T follicular helper cell (primary cell): ENCODE measurements at regions not wholly inside any gene's neighbourhood (a gene's known extent, or its start where the extent isn't known, plus 50 kb on each side); places are given as distances from the start of the nearest gene placed in this dataset.
"Not testable (repeated sequence)": the region's sequence is repeated elsewhere in the genome, so short reads cannot be mapped to it uniquely, and the experiment has no call there.

Source experiments
- DNase-seq: peaks from one replicate; pipeline ENCODE4 v3.0.0-alpha.2; 2020; ENCODE audit warnings: low read depth

GRCh38 chr2:192775459-192776262, 580.9 kb upstream of the TMEFF2 start:
- no peak for DNase-seq

GRCh38 chr2:192775011-192775410, 580.3 kb upstream of the TMEFF2 start:
- no peak for DNase-seq

GRCh38 chr2:192773044-192773443, 578.3 kb upstream of the TMEFF2 start:
- DNase-seq = no peak

- no peak for DNase-seq
Measured at GRCh38 chr2:192749611-192750200, 555.0 kb upstream of the TMEFF2 start.

GRCh38 chr2:192741889-192742288, 547.2 kb upstream of the TMEFF2 start:
- no peak for DNase-seq

- DNase-seq = no peak
Measured at GRCh38 chr2:192735447-192735846, 540.7 kb upstream of the TMEFF2 start.

- no peak for DNase-seq
Measured at GRCh38 chr2:192729369-192729768, 534.6 kb upstream of the TMEFF2 start.

GRCh38 chr2:192725991-192726390, 531.3 kb upstream of the TMEFF2 start:
- DNase-seq = no peak

GRCh38 chr2:192719629-192720028, 524.9 kb upstream of the TMEFF2 start:
- no peak for DNase-seq

GRCh38 chr2:192718340-192718739, 523.6 kb upstream of the TMEFF2 start:
- DNase-seq = no peak

- DNase-seq = no peak
Measured at GRCh38 chr2:192700934-192701333, 506.2 kb upstream of the TMEFF2 start.

- no peak for DNase-seq
Measured at GRCh38 chr2:192697880-192698279, 503.1 kb upstream of the TMEFF2 start.

GRCh38 chr2:192696857-192697256, 502.1 kb upstream of the TMEFF2 start:
- no peak for DNase-seq

- DNase-seq = no peak
Measured at GRCh38 chr2:192687015-192687414, 492.3 kb upstream of the TMEFF2 start.

- DNase-seq = not testable (repeated sequence)
Measured at GRCh38 chr2:192682511-192682910, 487.8 kb upstream of the TMEFF2 start.

GRCh38 chr2:192675681-192676080, 480.9 kb upstream of the TMEFF2 start:
- no peak for DNase-seq

GRCh38 chr2:192669505-192670091, 474.9 kb upstream of the TMEFF2 start:
- DNase-seq = no peak

GRCh38 chr2:192660555-192660954, 465.8 kb upstream of the TMEFF2 start:
- DNase-seq = not testable (repeated sequence)

- DNase-seq = no peak
Measured at GRCh38 chr2:192657362-192657761, 462.6 kb upstream of the TMEFF2 start.

GRCh38 chr2:192655916-192656315, 461.2 kb upstream of the TMEFF2 start:
- DNase-seq = no peak

- no peak for DNase-seq
Measured at GRCh38 chr2:192645811-192646598, 451.3 kb upstream of the TMEFF2 start.

GRCh38 chr2:192634557-192634956, 439.8 kb upstream of the TMEFF2 start:
- DNase-seq = no peak
